Naive thymus-derived CD4-positive, alpha-beta T cell (primary cell): ENCODE measurements at regions not wholly inside any gene's neighbourhood (a gene's known extent, or its start where the extent isn't known, plus 50 kb on each side); places are given as distances from the start of the nearest gene placed in this dataset.
"Not testable (repeated sequence)": the region's sequence is repeated elsewhere in the genome, so short reads cannot be mapped to it uniquely, and the experiment has no call there.

Experiments used
- ATAC-seq: fragments of 150-1000 bp; cut with Tn5 transposase; 2 replicates; pipeline ENCODE4 v1.10.0; 2021; ENCODE audit warnings: mild to moderate bottlenecking, moderate library complexity
- CTCF ChIA-PET: fragments of 350-600 bp; sonication (Branson Sonifier 250); formaldehyde crosslinking; loops from one replicate; lab custom pipeline; 2021; ENCODE audit warnings: antibody characterized with exemption; lab: Charles Lee
- POLR2A ChIA-PET: fragments of 350-600 bp; sonication (Branson Sonifier 250); formaldehyde crosslinking; loops from one replicate; lab custom pipeline; 2021; ENCODE audit warnings: antibody characterized with exemption, inconsistent platforms; lab: Charles Lee
- DNase-seq, 9 donors: peaks; one replicate each; pipeline versions ENCODE4 v3.0.0 to v3.0.0-alpha.2; 2020 to 2022; ENCODE audit warnings: mixed read lengths in 1 of 9
- H3K27ac ChIP-seq: one replicate; pipeline ENCODE4 v1.7.0; 2013; ENCODE audit warnings: mild to moderate bottlenecking, low read depth, low read length, moderate library complexity
- H3K27me3 ChIP-seq, 2 donors: one replicate each; pipeline ENCODE4 v1.7.0; 2013; ENCODE audit warnings: low read length in 2 of 2, mild to moderate bottlenecking in 2 of 2, moderate library complexity in 2 of 2; ENCODE audit not compliant: control insufficient read depth in 2 of 2, insufficient read depth in 2 of 2
- H3K36me3 ChIP-seq, 3 experiments: 1 replicate in 2 of 3; 2 replicates in 1 of 3; pipeline ENCODE4 v1.7.0; 2013; ENCODE audit warnings: low read length in 3 of 3, mild to moderate bottlenecking in 3 of 3, moderate library complexity in 1 of 3; ENCODE audit not compliant: insufficient read depth in 3 of 3, control insufficient read depth in 2 of 3
- H3K4me1 ChIP-seq, 2 donors: one replicate each; pipeline ENCODE4 v1.7.0; 2013; ENCODE audit warnings: low read length in 2 of 2, mild to moderate bottlenecking in 2 of 2, moderate library complexity in 1 of 2; ENCODE audit not compliant: control insufficient read depth in 2 of 2, insufficient read depth in 2 of 2
- H3K4me3 ChIP-seq: 2 replicates; pipeline ENCODE4 v1.7.0; 2013; ENCODE audit warnings: mild to moderate bottlenecking, low read length
- H3K9me3 ChIP-seq, 3 experiments: 1 replicate in 2 of 3; 2 replicates in 1 of 3; pipeline ENCODE4 v1.7.0; 2013; ENCODE audit warnings: low read length in 3 of 3; ENCODE audit not compliant: control insufficient read depth in 2 of 3
- H3K27ac Mint-ChIP-seq, 9 donors: one replicate each; pipeline ENCODE4 v1.8.0; 2020 to 2022; ENCODE audit warnings: mixed read lengths in 9 of 9, mild to moderate bottlenecking in 8 of 9, moderate library complexity in 5 of 9, inconsistent platforms in 2 of 9
- H3K27me3 Mint-ChIP-seq, 5 donors: one replicate each; pipeline ENCODE4 v1.8.0; 2021 to 2022; ENCODE audit warnings: mixed read lengths in 5 of 5, mild to moderate bottlenecking in 1 of 5
- H3K36me3 Mint-ChIP-seq, 5 donors: one replicate each; pipeline ENCODE4 v1.8.0; 2020 to 2022; ENCODE audit warnings: mixed read lengths in 5 of 5, mild to moderate bottlenecking in 3 of 5, inconsistent platforms in 1 of 5
- H3K4me1 Mint-ChIP-seq, 7 donors: one replicate each; pipeline ENCODE4 v1.8.0; 2020 to 2022; ENCODE audit warnings: mixed read lengths in 7 of 7, mild to moderate bottlenecking in 3 of 7, inconsistent platforms in 1 of 7
- H3K4me3 Mint-ChIP-seq, 10 donors: one replicate each; pipeline ENCODE4 v1.8.0; 2020 to 2022; ENCODE audit warnings: mild to moderate bottlenecking in 10 of 10, mixed read lengths in 10 of 10, moderate library complexity in 6 of 10, inconsistent platforms in 2 of 10
- H3K9me3 Mint-ChIP-seq, 11 donors: one replicate each; pipeline ENCODE4 v1.8.0; 2020 to 2022; ENCODE audit warnings: mixed read lengths in 11 of 11, mild to moderate bottlenecking in 4 of 11, inconsistent platforms in 1 of 11, moderate library complexity in 1 of 11
- intact Hi-C, 2 donors: fragments of 100-400 bp; cut with micrococcal nuclease; formaldehyde crosslinking; loops; one replicate each; pipeline ENCODE4 v1.15.1; 2023

- H3K9me3 Mint-ChIP-seq, result peaks cover 0 to 12% (median 5%) of the 10 kb centered on the region in 11 donors
- no peaks in the 10 kb centered on the region for H3K4me1 Mint-ChIP-seq
- CTCF ChIA-PET, result no interaction called here
Observed at GRCh38 chr2:124985270-124985669, 960.2 kb downstream of the CNTNAP5 start.

DNA sequence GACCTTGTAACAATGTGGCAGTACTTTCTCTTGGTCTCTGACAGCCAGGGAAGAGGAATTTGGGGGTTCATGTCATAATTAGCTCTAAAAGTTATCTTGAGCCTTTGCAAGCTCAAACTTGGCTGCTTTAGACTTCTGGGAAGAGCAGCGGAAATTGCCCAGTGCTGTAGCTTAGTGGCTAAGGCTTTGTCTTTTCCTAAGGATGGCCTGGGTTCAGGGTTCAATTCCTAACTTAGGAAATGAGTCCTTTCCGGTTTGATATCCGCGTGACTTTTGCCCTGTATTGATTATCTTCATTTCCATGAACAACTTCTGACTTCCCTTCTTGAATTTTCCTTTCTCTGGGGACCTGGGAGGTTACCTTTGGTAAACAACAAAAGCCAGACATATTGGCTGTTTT is 961.0 kb downstream of the CNTNAP5 start:
- Histone ChIP-seq H3K4me1 (no peaks in the 10 kb centered on the region), H3K27me3 (no peaks in the 10 kb centered on the region), H3K36me3 (no peaks in the 10 kb centered on the region), H3K4me3 (no peak overlapping the region), H3K9me3 (no peaks in the 10 kb centered on the region), H3K27ac (no peak overlapping the region)
- POLR2A ChIA-PET, result no interaction called here
- ATAC-seq (no peak), DNase-seq (no peak)
- H3K4me1 Mint-ChIP-seq, result no peaks in the 10 kb centered on the region
- CTCF ChIA-PET, result no interaction called here
- peaks cover 0 to 12% (median 5%) of the 10 kb centered on the region in 11 donors for H3K9me3 Mint-ChIP-seq
- no peaks in the 10 kb centered on the region for H3K36me3 Mint-ChIP-seq
- intact Hi-C loops, result no loop called here
- no peak overlapping the region for H3K4me3 Mint-ChIP-seq
- H3K27ac Mint-ChIP-seq, result no peak overlapping the region
- no peaks in the 10 kb centered on the region for H3K27me3 Mint-ChIP-seq

More at GRCh38 chr2:124985270-124985669, 960.2 kb downstream of the CNTNAP5 start:
- no peak overlapping the region for H3K4me3 Mint-ChIP-seq
- no peak overlapping the region for H3K27ac ChIP-seq
- H3K36me3 Mint-ChIP-seq, result no peaks in the 10 kb centered on the region
- DNase-seq, result no peak
- H3K9me3 ChIP-seq, result no peaks in the 10 kb centered on the region
- no peaks in the 10 kb centered on the region for H3K4me1 ChIP-seq
- no peak for ATAC-seq
- H3K36me3 ChIP-seq, result no peaks in the 10 kb centered on the region
- no peaks in the 10 kb centered on the region for H3K27me3 ChIP-seq
- POLR2A ChIA-PET, result no interaction called here
- intact Hi-C loops, result no loop called here
- no peak overlapping the region for H3K27ac Mint-ChIP-seq
- H3K4me3 ChIP-seq, result no peak overlapping the region
- no peaks in the 10 kb centered on the region for H3K27me3 Mint-ChIP-seq

GRCh38 chr2:124986870-124987269 is 961.8 kb downstream of the CNTNAP5 start:
- H3K4me3 Mint-ChIP-seq, result not testable (repeated sequence)

DNA sequence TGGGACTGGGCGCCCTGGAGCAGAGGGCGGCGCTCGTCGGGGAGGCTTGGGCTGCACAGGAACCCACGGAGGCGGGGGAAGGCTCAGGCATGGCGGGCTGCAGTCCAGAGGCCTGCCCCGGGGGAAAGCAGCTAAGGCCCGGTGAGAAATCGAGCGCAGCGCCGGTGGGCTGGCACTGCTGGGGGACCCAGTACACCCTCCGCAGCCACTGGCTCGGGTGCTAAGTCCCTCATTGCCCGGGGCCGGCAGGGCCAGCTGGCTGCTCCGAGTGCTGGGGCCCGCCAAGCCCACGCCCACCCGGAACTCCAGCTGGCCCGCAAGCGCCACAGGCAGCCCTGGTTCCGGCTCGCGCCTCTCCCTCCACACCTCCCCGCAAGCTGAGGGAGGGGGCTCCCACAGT is 962.3 kb downstream of the CNTNAP5 start:
- H3K4me3 Mint-ChIP-seq, H3K36me3 Mint-ChIP-seq, DNase-seq, H3K27ac ChIP-seq, H3K27me3 ChIP-seq, POLR2A ChIA-PET, H3K27me3 Mint-ChIP-seq, ATAC-seq, H3K4me3 ChIP-seq, H3K9me3 ChIP-seq, H3K4me1 Mint-ChIP-seq, CTCF ChIA-PET, intact Hi-C loops, H3K27ac Mint-ChIP-seq, H3K36me3 ChIP-seq, H3K4me1 ChIP-seq: not testable (repeated sequence)
- H3K9me3 Mint-ChIP-seq, result peaks cover 0 to 12% (median 5%) of the 10 kb centered on the region in 11 donors

More at GRCh38 chr2:124986870-124987269, 961.8 kb downstream of the CNTNAP5 start:
- H3K9me3 Mint-ChIP-seq, result peaks cover 0 to 12% (median 5%) of the 10 kb centered on the region in 11 donors
- H3K9me3 ChIP-seq, H3K27ac Mint-ChIP-seq, H3K36me3 ChIP-seq, intact Hi-C loops, ATAC-seq, H3K27ac ChIP-seq, H3K4me1 ChIP-seq, CTCF ChIA-PET, H3K36me3 Mint-ChIP-seq, POLR2A ChIA-PET, H3K4me1 Mint-ChIP-seq, H3K27me3 Mint-ChIP-seq, H3K27me3 ChIP-seq, H3K4me3 ChIP-seq, DNase-seq: not testable (repeated sequence)

GRCh38 chr2:124988111-124988510 is 963.0 kb downstream of the CNTNAP5 start:
- DNase-seq, result no peak
- Mint-ChIP-seq H3K4me1 (no peaks in the 10 kb centered on the region), H3K9me3 (peaks cover 0 to 12% (median 5%) of the 10 kb centered on the region in 11 donors), H3K4me3 (no peak overlapping the region), H3K27me3 (no peaks in the 10 kb centered on the region), H3K36me3 (no peaks in the 10 kb centered on the region), H3K27ac (no peak overlapping the region)
- Histone ChIP-seq H3K4me3 (no peak overlapping the region), H3K4me1 (no peaks in the 10 kb centered on the region), H3K27me3 (no peaks in the 10 kb centered on the region), H3K36me3 (no peaks in the 10 kb centered on the region), H3K9me3 (no peaks in the 10 kb centered on the region), H3K27ac (no peak overlapping the region)
- intact Hi-C loops, result no loop called here
- ChIA-PET POLR2A (no interaction called here), CTCF (no interaction called here)
- no peak for ATAC-seq

DNA sequence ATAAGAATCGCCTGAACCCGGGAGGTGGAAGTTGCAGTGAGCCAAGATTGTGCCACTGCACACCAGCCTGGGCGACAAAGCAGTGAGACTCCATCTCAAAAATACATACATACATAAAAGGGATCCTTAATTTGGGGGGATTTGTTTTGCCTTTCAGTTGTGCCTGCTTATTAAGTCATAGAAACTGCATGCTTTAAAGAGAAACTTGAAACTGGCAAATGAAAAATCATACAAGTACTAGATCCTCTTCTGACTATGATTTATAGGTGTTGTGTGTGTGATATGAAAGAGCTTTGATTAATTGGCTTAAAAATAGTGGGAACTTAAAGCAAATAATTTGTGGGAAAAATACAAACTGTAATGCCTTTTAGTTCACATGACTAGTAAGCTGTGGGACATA is 963.7 kb downstream of the CNTNAP5 start:
- Histone ChIP-seq H3K9me3 (no peaks in the 10 kb centered on the region), H3K27me3 (no peaks in the 10 kb centered on the region), H3K4me1 (no peaks in the 10 kb centered on the region), H3K27ac (no peak overlapping the region), H3K4me3 (no peak overlapping the region), H3K36me3 (no peaks in the 10 kb centered on the region)
- ChIA-PET POLR2A (no interaction called here), CTCF (no interaction called here)
- no peaks in the 10 kb centered on the region for H3K36me3 Mint-ChIP-seq
- no peak overlapping the region for H3K27ac Mint-ChIP-seq
- no peaks in the 10 kb centered on the region for H3K27me3 Mint-ChIP-seq
- no peak overlapping the region for H3K4me3 Mint-ChIP-seq
- H3K4me1 Mint-ChIP-seq, result no peaks in the 10 kb centered on the region
- DNase-seq (no peak), ATAC-seq (no peak)
- H3K9me3 Mint-ChIP-seq, result peaks cover 0 to 12% (median 5%) of the 10 kb centered on the region in 11 donors
- intact Hi-C loops, result no loop called here

DNA sequence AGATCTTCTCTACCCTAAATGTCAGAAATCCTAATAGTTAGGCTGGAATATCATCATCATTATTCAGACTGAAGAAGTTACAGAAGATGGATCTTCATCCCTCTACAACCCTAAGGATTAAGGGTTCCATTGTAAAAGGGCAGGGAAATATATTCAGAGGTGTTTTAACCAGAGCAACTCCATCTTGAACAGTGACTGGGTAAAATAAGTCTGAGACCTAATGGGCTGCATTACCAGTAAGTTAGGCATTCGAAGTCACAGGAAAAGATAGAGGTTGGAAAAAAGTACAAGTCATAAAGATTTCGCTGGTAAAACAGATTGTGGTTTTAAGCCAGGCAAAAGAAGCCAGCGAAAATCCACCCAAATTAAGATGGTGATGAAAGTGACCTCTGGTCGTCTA is 968.7 kb downstream of the CNTNAP5 start:
- ChIA-PET CTCF (no interaction called here), POLR2A (no interaction called here)
- Mint-ChIP-seq H3K36me3 (no peaks in the 10 kb centered on the region), H3K4me1 (no peaks in the 10 kb centered on the region), H3K27ac (no peak overlapping the region), H3K9me3 (peaks cover 0 to 17% (median 0%) of the 10 kb centered on the region in 11 donors), H3K27me3 (no peaks in the 10 kb centered on the region), H3K4me3 (no peak overlapping the region)
- no peak overlapping the region for H3K4me3 ChIP-seq
- no peaks in the 10 kb centered on the region for H3K27me3 ChIP-seq
- no peaks in the 10 kb centered on the region for H3K36me3 ChIP-seq
- DNase-seq, result no peak
- intact Hi-C loops, result no loop called here
- ATAC-seq, result no peak
- H3K9me3 ChIP-seq, result no peaks in the 10 kb centered on the region
- no peaks in the 10 kb centered on the region for H3K4me1 ChIP-seq
- H3K27ac ChIP-seq, result no peak overlapping the region
